GM19467 (cell line): ENCODE measurements at regions not wholly inside any gene's neighbourhood (a gene's known extent, or its start where the extent isn't known, plus 50 kb on each side); places are given as distances from the start of the nearest gene placed in this dataset.
"Not testable (repeated sequence)": the region's sequence is repeated elsewhere in the genome, so short reads cannot be mapped to it uniquely, and the experiment has no call there.

ENCODE experiments used
- ATAC-seq: cut with Tn5 transposase; IDR thresholded peaks from one replicate; pipeline ENCODE4 v1.9.1; 2021; ENCODE audit warnings: mild to moderate bottlenecking, moderate library complexity; ENCODE audit not compliant: unreplicated experiment

DNA sequence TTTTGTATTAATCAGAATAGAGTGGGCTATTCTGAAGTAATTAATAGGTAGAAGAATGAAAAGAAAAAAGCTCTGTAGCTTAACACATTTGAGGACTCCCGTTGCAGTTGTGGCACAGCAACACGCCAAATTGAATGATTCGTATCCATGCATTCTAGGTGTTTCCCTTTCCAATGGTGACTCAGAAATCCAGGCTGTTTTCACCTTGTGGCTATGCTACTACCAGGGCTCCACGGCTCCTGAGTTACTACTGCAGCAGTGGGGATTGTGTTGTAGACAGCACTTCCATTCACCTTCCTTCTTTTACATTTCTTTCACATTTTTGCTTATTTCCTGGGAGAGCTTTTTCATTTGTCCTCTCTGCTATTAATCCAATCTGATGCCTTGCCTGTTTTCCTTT, 1616.4 kb downstream of the CDH8 start:
- ATAC-seq, result no peak

DNA sequence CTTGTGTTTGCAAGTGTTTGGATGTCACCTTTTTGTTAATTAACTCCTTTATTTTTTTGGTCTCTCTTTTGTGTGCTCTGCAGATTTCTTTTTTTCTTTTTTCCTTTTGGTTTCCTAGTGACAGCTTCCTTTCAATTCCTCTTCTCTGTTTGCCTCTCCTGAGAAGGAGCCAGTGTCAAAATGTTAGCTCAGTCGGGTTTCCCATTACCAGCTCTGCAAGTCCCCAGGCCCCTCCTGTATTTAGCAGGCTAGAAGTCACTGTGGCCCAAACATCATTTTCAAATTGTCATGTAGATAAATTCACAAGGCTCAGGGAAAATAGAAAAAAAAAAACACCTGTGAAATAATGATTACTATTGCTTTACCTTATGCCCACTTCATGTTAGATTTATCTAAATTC, 1621.6 kb downstream of the CDH8 start:
- no peak for ATAC-seq

DNA sequence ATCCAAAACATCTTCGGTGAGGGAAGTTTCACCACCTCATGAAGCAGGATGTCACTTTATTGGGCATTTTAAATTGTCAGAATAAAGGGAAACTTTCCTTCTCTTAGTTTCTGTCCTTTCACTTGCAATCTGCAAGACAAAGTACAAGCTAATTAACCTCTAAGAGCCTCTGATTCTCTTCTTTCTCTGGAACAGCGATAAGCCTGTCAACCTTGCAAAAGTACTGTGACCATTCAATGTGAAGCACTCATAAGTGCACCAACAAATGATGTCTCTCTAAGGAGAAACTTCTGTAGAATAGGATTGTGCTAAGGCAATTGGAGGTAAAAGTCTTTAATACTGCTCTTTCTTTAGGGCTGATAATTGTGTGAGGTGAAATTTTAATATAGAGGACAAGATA, 1622.3 kb downstream of the CDH8 start:
- no peak for ATAC-seq

DNA sequence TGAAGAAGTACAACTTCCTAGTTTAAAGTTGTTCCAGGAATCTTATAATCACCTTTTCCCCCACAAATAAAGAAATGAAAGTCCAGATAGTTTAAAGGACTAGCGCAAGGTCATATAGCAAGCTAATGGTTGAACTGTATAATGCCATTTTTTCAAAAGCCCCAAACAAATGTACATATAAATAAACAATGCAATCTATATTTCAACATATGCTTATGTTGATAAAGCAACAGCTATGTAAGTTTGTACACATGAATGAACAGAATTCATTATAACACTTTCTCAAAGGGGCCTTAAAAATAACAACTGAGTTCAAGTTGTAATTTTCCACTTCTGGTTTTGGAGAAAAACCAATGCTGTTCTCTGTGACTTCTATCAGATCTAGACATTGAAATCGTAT, 1628.6 kb downstream of the CDH8 start:
- ATAC-seq, result no peak

DNA sequence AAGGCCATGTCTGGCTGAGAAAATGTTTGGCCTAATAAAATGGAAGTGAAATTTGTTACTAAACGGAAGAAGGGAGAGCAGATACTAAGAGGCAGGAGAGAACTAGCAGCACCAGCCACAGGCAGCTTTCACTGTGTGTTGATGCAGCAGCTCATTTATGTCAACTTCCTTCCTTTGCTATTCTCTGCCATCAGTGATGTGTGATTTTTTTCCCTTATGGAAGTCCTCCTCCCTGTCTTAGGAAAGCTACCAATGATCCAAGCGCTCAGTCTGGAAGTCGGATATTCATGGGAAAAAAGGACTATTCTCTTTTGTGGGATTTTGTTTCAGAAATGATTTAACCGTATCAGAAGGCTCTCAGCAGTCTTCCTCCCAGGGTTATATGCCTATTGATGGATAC, 1629.2 kb downstream of the CDH8 start:
- ATAC-seq, result no peak

DNA sequence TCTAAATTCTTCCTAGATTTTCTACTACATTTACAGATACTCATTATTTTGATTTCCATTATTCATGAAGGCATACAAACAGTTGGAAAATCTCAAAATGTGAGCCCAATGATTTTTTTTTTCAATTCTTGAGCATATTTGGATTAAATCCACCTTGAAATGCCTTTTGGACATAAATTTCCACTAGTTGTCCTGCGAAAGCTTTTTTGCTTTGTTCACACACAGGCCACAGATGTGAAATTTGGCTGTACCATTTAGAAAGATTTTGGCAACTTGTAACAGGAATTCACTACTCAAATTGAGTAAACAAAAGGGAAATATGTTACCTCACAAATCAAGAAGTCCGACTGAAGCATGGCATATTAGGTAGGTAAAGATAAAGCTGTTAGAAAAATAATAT, 1631.0 kb downstream of the CDH8 start:
- ATAC-seq, result no peak

DNA sequence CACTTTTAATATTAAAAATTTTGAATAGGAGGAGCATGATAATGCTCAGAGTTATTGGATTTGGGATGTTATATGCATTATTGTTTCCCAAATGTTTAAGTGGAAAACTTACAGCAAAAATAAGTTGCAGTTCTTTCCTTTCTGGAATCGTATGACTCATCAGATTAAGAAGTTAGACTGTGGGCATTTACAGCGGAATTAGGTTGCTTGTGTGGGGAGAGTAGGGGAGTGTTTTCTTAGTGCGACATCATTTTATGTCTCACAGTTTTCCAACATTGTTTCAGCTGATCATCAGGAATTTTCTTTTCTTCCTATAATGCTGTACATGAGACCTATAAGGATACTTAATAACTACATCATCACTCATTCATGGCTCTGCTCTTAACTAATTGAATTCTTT, 1631.8 kb downstream of the CDH8 start:
- ATAC-seq, result no peak

DNA sequence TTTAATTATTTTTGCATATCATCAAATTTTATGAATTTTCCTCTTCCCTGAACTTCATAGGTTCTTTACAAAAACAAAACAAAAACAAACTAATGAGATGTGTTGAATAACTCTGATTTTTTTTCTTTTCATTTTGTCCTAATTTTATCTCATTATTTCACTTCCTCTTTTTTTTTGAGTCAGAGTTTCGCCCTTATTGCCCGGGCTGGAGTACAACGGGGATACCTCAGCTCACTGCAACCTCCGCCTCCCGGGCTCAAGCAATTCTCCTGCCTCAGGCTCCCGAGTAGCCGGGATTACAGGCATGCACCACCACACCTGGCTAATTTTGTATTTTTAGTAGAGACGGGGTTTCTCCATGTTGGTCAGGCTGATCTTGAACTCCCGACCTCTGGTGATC, 1633.3 kb downstream of the CDH8 start:
- ATAC-seq, result not testable (repeated sequence)

DNA sequence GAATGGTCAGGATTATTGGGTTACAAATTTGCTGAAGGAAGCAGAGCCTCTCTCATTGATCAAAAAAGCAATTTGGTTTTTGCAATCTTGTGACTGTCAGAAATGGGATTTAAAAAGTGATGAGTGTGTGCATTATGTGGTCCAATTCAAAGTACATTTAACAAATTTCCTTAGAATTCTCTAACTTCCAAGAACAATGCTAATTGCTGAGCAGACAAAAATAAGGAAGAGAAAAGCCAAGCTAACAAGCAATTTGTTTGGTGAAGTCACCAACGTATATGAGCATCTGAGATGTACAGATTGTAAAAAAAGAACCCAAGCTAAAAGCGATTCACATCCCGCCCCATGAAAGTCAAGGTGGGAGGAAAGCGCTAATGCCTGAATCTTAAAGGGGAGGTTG, 1643.9 kb downstream of the CDH8 start:
- no peak for ATAC-seq

DNA sequence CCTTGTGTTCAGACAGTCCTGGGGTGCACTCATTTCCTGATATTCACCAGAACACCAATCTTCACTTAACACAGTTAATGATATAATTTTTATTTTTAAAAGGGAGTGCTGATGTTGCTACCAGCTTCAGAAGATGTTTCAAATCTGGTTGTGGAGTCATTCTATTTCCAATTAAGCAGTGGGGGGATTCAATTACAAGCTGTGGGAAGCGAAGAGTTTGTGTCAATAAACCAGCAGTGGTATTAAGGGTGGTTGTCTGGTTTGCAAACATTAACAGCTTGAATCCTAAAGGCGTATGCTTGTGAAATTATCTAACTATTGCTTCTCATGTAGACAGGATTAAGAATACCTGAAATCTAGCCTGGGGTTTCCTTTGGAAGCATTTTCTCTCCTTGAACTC, 1637.5 kb upstream of the GOT2 start:
- ATAC-seq, result no peak

DNA sequence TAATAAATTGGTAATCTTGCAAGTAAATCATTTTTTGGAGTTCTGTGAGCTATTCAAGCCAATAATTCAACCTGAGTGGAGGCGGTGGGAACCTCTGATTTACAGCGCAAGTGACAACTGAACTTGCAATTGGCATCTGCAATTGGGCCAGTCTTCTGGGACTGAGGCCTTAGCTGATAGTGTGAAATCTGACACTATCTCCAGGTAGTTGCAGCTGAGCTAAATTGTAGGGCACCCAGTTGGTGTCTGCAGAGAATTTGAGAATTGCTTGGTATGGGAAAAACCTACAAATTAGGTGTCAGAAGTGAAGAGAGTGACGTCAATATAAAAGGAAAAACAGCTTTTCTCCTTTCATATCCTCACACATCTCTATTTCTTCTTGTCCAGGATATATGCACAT, 1633.6 kb upstream of the GOT2 start:
- no peak for ATAC-seq

DNA sequence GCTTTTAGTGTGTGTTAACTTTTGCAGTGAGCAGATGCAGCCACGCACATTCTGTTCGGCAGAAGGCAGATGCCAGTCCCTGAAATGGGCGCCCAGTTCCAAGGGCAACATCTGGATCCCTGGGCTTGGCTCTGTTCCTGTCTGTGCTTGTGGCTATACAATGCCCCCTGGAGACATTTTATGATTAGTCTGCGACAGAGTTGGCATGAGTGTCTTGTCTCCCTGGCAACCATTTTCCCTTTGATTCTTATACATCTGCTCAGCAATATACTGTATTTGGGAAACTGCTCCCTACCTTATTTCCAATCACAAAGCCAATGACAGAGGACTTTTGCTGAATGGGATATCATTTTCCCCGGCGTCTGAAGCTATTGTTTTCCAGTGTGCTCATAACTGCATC, 1629.5 kb upstream of the GOT2 start:
- ATAC-seq, result no peak

DNA sequence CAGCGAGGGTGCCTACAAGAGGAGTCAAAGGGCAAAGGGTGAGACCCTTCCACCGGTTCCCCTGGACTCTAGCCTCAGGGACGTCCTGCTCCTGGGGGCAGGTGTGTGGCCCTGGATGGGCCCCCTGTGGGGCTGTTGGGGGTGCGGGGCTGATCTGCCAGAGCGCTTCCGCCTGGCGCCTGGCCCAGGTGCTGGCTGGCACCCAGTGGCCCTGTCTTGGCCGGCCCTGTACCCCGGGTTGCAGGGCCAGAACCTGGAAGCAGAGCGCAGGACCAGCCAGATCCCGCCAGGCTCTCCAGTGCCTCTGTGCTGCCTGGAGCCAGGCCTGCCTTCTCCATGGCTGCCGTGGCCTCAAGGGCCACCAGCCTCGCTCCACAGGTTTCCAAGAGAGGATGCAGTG, 1625.8 kb upstream of the GOT2 start:
- ATAC-seq, result not testable (repeated sequence)

DNA sequence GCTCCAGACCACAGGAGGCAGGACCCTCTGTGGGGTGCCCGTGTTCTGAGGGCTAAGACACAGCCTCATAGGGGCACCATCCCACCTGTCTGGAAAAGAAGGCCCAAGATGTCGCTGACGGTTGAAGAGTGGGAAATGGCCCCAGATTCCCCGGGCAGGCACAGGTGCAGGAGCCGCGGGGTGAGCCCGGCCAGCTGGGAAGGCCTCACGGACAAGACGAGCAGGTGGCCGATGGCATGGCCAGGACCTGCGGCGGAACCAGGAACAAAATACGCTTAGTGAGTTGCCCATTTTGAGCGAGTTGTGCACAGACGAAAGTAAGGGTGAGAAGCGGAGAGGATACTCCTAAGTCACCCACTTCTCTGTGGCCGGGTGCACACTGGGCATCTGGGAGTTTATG, 1625.3 kb upstream of the GOT2 start:
- not testable (repeated sequence) for ATAC-seq

DNA sequence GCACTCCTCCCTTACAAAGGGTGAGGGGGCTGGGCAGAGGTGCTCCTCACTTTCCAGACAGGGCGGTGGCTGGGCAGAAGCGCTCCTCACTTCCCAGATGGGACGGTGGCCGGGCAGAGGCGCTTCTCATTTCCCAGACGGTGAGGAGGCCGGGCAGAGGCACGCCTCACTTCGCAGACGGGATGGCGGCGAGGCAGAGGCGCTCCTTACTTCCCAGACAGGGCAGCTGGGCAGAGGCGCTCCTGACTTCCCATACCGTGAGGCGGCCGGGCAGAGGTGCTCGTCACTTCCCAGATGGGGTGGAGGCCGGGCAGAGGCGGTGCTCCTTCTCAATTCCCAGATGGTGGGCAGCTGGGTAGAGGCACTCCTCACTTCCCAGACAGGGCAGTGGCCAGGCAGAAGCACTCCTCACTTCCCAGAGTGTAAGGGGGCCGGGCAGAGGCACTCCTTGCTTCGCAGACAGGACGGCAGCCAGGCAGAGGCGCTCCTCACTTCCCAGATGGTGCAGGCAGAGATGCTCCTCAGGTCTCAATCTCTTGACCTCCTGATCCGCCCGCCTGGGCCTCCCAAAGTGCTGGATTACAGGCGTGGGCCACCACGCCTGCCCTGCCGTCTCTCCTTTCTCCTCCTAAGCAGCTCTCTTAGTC, 1623.9 kb upstream of the GOT2 start:
- not testable (repeated sequence) for ATAC-seq

DNA sequence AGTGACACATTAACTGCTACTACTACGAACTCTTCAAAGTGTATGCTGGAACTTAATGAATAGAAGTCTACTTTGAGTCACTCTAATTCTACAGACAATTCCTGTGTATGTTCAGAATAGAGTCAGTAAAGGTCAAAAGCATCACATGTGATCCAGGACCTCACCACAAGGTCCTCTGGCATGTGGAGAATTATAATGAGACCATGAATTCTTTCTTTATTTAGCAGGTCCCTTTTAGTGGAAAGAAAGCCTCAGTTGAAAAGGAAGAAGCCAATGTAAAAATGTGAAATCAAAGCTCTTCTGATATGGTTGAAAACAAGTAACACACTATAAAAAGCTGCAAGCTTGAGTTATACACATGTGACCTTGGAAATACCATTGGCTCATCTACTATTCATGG, 1612.1 kb upstream of the GOT2 start:
- no peak for ATAC-seq

DNA sequence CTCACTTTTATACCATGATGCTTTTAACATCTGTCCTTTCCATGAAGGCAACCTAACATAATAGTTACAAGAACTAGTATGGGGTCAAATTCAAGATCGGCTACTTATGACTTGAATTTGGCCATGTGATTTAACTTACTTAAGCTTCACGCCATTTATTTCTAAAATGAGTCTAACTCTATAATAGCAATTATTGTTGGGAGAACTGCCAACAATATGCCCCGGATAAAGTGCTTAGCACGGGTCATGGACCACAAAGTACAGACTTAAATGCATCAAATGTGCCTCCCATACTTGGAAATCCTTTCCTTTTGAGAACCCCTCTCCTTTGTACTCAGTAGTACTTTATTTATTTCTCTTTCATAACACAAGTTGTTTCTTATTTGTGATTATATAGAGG, 1603.6 kb upstream of the GOT2 start:
- no peak for ATAC-seq

DNA sequence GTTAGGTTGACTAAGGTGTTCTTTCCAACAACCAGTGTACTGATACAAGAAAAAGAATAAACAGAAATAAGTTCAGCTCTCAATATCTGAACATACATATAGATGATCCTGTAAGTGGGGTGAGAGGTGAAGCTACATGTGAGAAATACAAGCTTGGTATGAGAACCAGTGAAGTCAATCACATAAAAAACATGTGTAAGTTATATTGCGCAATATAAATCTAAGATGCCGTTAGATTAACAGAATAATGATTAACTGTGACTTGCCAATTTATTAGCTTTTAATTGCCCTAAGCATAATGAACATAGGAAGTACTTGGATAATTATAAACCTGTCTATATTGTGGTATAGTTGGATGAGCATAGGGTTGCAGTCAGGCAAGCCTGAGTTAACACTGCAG, 1597.1 kb upstream of the GOT2 start:
- no peak for ATAC-seq

DNA sequence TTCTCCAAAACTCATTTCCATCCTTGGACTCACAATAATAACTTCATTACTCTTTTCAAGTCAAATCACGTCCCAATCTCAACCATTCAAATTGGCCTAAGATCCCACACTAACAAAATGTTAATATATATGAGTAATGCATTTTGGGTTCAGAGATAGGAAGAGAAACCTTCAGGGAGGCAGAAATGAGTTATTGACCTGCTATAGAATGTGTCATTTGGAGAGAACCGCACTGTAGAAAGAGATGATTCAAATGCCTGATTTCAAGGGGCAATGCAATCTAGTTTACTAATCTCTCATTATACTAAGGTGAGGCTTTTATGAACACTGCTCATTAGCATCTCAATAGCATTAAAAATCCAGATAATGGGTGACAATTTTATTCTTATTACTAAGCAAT, 1595.0 kb upstream of the GOT2 start:
- ATAC-seq, result no peak

DNA sequence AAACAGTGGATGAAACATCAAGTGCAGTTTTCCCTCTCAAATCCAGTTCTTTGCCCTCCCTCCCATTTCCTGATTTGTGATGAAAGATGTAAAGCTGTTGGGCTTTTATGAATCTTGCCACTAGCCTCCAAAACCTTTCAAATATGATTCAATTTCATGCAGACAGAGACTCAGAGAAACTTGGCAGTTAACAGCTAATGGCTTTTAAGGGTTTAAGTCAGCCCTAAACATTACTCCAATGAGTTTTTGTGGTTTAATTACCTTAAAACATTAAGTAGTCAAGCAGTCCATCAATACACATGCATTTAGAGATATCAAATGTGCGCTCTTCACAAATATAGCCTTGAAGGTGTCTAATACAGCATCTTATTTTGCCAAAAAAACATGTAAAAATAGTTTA, 1594.0 kb upstream of the GOT2 start:
- ATAC-seq, result no peak

DNA sequence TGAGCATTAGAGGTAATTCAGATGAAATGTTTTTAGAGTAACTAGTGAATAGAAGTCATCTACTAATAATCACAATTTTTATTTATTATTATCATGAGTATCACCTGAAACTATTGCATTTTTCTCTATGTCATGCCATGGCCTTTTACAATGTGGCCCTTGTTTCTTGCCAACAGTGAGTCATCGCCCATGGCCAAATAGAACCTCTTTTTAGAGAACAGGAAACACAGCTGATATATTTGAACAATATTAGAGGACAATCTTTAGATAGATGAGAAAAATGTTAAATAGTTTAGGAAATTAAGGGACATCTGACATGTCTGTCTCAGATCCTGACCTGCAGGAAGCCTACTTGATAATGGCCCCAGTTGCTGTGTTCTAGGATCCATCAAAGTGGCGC, 1584.4 kb upstream of the GOT2 start:
- no peak for ATAC-seq

DNA sequence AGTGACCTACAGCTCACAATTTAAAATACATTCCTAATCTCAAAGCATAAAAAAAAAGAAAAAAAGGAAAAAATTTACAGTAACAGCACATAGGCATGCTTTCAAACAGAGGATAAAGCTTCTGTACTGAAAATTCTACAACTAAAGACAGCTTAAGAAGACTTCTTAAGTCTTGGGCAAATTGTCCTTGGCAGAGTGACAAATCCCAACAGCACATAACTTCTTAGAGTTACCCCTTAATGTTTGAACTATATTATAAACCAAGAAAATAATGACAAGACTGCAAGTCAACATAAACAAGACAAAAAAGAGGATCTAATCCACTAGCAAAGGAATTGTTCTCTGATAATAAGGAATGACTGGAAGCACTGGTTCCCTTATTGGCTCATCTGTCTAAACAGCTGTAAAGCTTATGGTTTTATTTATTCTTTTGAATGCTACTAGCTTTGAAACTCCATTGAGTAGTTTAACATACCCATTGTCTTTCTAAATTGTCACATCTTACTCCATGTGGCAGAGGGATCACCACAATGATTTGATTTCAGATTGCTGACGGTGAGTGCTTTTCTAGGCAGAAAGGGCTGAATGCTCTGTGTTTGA, 1576.8 kb upstream of the GOT2 start:
- ATAC-seq, result no peak

DNA sequence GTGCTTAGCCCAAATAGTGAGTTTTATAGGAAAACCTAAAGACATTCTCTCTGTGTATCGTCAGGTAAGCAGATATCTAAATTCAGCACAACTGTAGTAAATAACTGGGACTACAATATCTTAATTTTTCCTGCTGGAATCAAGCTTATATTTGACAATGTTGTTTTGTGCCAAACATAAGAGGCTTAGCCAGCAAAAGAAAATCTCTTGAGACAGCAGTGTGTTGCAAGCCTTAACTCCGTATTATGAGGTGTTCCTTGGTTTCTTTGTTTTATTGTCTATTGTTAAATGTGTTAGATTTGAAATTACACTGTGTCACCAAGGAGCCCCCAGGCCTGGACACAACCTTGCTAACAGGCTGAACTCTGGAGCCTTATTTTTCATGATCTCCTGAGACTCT, 1570.6 kb upstream of the GOT2 start:
- no peak for ATAC-seq
